ENCODE measurements at regions not wholly inside any gene's neighbourhood (a gene's known extent, or its start where the extent isn't known, plus 50 kb on each side); places are given as distances from the start of the nearest gene placed in this dataset.

- intact Hi-C loops (cut with micrococcal nuclease): no loop called here
- Histone ChIP-seq H4K20me1 (ENCODE audit: control insufficient read depth, insufficient read depth, low read length, poor library complexity, severe bottlenecking) (no peaks in the 10 kb centered on the region), H2AFZ (ENCODE audit: insufficient read depth, low read depth, low read length, poor library complexity, severe bottlenecking) (no peak overlapping the region), H3K27ac (ENCODE audit: low read length in 2 of 2) (no peak overlapping the region), H3K79me2 (ENCODE audit: control insufficient read depth, insufficient read depth, low read length) (no peaks in the 10 kb centered on the region), H3K9me3 (ENCODE audit: control extremely low read depth in 1 of 3, control insufficient read depth in 2 of 3, insufficient read depth in 1 of 3, low read length in 2 of 3) (no peaks in the 10 kb centered on the region), H3K9ac (ENCODE audit: low read length) (no peak overlapping the region), H3K27me3 (replicated peaks in 1 of 4; ENCODE audit: control extremely low read depth in 1 of 4, control insufficient read depth in 3 of 4, insufficient read depth in 4 of 4, low read length in 3 of 4) (peaks cover 0 to 3% (median 0%) of the 10 kb centered on the region in 4 experiments), H3K36me3 (replicated peaks in 1 of 2; ENCODE audit: control extremely low read depth in 1 of 2, control insufficient read depth in 1 of 2, extremely low read depth in 1 of 2, insufficient read depth in 2 of 2, low read length in 1 of 2) (no peaks in the 10 kb centered on the region), H3K4me2 (replicated peaks; ENCODE audit: low read depth, low read length, poor library complexity, severe bottlenecking) (no peak overlapping the region), H3K4me3 (ENCODE audit: control extremely low read depth in 1 of 5, extremely low read depth in 1 of 5, insufficient read depth in 1 of 5, low read depth in 2 of 5, low read length in 4 of 5) (no peak overlapping the region), H3K4me1 (ENCODE audit: control insufficient read depth in 2 of 2, insufficient read depth in 2 of 2, low read length in 2 of 2) (no peaks in the 10 kb centered on the region)
- no peak for TF ChIP-seq CTCF (IDR thresholded peaks at IDR 0.05)
- no peak for TF ChIP-seq EZH2 (IDR thresholded peaks at IDR 0.05; ENCODE audit: borderline replicate concordance, insufficient read depth, low read depth, low read length, poor library complexity, severe bottlenecking)
- 100% methylated on average over 1 of the region's 3 CpGs for WGBS (ENCODE audit: insufficient coverage)
- DNase-seq (no peak), ATAC-seq (ENCODE audit: low read depth) (no peak)
- ChIA-PET CTCF (no interaction called here), POLR2A (no interaction called here)
- no peaks in the 10 kb centered on the region for H3K9me3 Mint-ChIP-seq (ENCODE audit: insufficient read depth)
- no peak overlapping the region for H3K27ac Mint-ChIP-seq
- H3K4me1 Mint-ChIP-seq: peaks cover 3% of the 10 kb centered on the region
- H3K4me3 Mint-ChIP-seq: no peak overlapping the region
- no peaks in the 10 kb centered on the region for H3K27me3 Mint-ChIP-seq
Observed at GRCh38 chr3:188057124-188057523, 96.8 kb upstream of the LPP start.

- H3K4me2 ChIP-seq (replicated peaks; ENCODE audit: low read depth, low read length, poor library complexity, severe bottlenecking): no peak overlapping the region
- H3K27me3 Mint-ChIP-seq: no peaks in the 10 kb centered on the region
- no peaks in the 10 kb centered on the region for H3K9me3 ChIP-seq (ENCODE audit: control extremely low read depth in 1 of 3, control insufficient read depth in 2 of 3, insufficient read depth in 1 of 3, low read length in 2 of 3)
- H3K27ac ChIP-seq (ENCODE audit: low read length in 2 of 2): no peak overlapping the region
- TF ChIP-seq CTCF (IDR thresholded peaks at IDR 0.05) (no peak), EZH2 (IDR thresholded peaks at IDR 0.05; ENCODE audit: borderline replicate concordance, insufficient read depth, low read depth, low read length, poor library complexity, severe bottlenecking) (no peak)
- peaks cover 3% of the 10 kb centered on the region for H3K4me1 Mint-ChIP-seq
- H3K27ac Mint-ChIP-seq: no peak overlapping the region
- H3K9ac ChIP-seq (ENCODE audit: low read length): no peak overlapping the region
- no peaks in the 10 kb centered on the region for H3K36me3 ChIP-seq (replicated peaks in 1 of 2; ENCODE audit: control extremely low read depth in 1 of 2, control insufficient read depth in 1 of 2, extremely low read depth in 1 of 2, insufficient read depth in 2 of 2, low read length in 1 of 2)
- WGBS (ENCODE audit: insufficient coverage): 100% methylated on average over 2 of the region's 5 CpGs
- intact Hi-C loops (cut with micrococcal nuclease): no loop called here
- H3K4me3 ChIP-seq (ENCODE audit: control extremely low read depth in 1 of 5, extremely low read depth in 1 of 5, insufficient read depth in 1 of 5, low read depth in 2 of 5, low read length in 4 of 5): no peak overlapping the region
- H3K9me3 Mint-ChIP-seq (ENCODE audit: insufficient read depth): no peaks in the 10 kb centered on the region
- no peaks in the 10 kb centered on the region for H3K4me1 ChIP-seq (ENCODE audit: control insufficient read depth in 2 of 2, insufficient read depth in 2 of 2, low read length in 2 of 2)
- no peaks in the 10 kb centered on the region for H3K27me3 ChIP-seq (replicated peaks in 1 of 4; ENCODE audit: control extremely low read depth in 1 of 4, control insufficient read depth in 3 of 4, insufficient read depth in 4 of 4, low read length in 3 of 4)
- DNase-seq (no peak), ATAC-seq (ENCODE audit: low read depth) (no peak)
- H3K4me3 Mint-ChIP-seq: no peak overlapping the region
- no peaks in the 10 kb centered on the region for H3K79me2 ChIP-seq (ENCODE audit: control insufficient read depth, insufficient read depth, low read length)
- H2AFZ ChIP-seq (ENCODE audit: insufficient read depth, low read depth, low read length, poor library complexity, severe bottlenecking): no peak overlapping the region
- CTCF ChIA-PET: interaction anchor here (0.7 to 3.0 kb wide), 4 partner anchors 8 to 311 kb away, joined by 3 to 14 read pairs (median 4); no protein-coding TSS in a partner anchor
- no peaks in the 10 kb centered on the region for H4K20me1 ChIP-seq (ENCODE audit: control insufficient read depth, insufficient read depth, low read length, poor library complexity, severe bottlenecking)
- POLR2A ChIA-PET: no interaction called here
Observed at GRCh38 chr3:188058569-188059184, 95.3 kb upstream of the LPP start.

All from B cell (primary cell).